Heart left ventricle (tissue), 13 donors: ENCODE measurements at regions not wholly inside any gene's neighbourhood (a gene's known extent, or its start where the extent isn't known, plus 50 kb on each side); places are given as distances from the start of the nearest gene placed in this dataset.

Experiments used
- POLR2A ChIP-seq, 2 donors: fragments of 450-650 bp; IDR thresholded peaks; one replicate each; pipeline ENCODE4 v1.6.1; 2017; ENCODE audit warnings: antibody characterized with exemption in 2 of 2, mild to moderate bottlenecking in 2 of 2, moderate library complexity in 2 of 2
- TF ChIP-seq, protein P1 (sequence below), 12 donors: fragments of 200-600 bp; sonication (generic) in 4 of 12; IDR thresholded peaks; one replicate each; pipeline versions ENCODE4 v1.5.0 to v1.8.0; 2018 to 2022; ENCODE audit warnings: antibody characterized with exemption in 12 of 12, mild to moderate bottlenecking in 5 of 12
- donor health status: ischemic (EF 13 %, LVEDD 7.1; RV severe dilation, severe dysfunction).
- donor health status: DM: no; HTN: yes; CAD: no.
- donor health status: DM: no; HTN: no; CAD: no.
- donor health status: ischemic (EF 25% LVEDD 6.9; RV normal size, moderate dysfunction).
- donor health status: ischemic (EF 25% LVEDD 5.7; RV mildly dilated, moderate dysfunction).
- donor health status: ischemic (EF 35%, LVEDD 5.7; RV mildly dilated, moderate dysfunction).
- donor health status: nonischemic (EF 11% LVEDD 7.7; RV severe dilation, severe dysfunction).
- donor health status: DM: yes; HTN: yes; CAD: no.
- donor health status: PGD.
- donor health status: ischemic (EF 29% LVEDD 5.4; RV normal size, mild dysfunction).
- donor health status: nonischemic (EF 23%, LVEDD 6.1; RV moderate dilation, normal function).

DNA sequence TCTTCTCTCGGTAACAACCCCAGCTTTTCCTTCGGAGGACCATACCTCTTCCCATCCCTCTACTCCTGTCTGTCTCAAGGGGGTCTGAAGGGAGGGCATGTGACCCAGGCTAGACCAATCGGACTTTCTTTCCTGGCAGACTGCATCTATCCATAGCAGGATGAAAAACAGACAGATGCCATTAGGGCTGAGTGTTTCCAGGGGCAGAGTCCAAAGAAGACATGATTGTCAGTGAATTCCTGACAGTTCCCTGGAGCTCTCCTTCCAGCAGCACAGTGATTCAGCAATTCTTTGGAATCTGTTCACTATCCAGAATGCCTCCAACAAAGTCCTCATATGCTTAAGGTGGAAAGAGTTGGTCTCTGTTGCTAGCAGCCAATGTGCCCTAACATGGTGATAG is 189.8 kb downstream of the KCTD12 start:
- TF ChIP-seq POLR2A (IDR thresholded peaks at IDR 0.05), result no peak
- TF ChIP-seq, protein P1, sequence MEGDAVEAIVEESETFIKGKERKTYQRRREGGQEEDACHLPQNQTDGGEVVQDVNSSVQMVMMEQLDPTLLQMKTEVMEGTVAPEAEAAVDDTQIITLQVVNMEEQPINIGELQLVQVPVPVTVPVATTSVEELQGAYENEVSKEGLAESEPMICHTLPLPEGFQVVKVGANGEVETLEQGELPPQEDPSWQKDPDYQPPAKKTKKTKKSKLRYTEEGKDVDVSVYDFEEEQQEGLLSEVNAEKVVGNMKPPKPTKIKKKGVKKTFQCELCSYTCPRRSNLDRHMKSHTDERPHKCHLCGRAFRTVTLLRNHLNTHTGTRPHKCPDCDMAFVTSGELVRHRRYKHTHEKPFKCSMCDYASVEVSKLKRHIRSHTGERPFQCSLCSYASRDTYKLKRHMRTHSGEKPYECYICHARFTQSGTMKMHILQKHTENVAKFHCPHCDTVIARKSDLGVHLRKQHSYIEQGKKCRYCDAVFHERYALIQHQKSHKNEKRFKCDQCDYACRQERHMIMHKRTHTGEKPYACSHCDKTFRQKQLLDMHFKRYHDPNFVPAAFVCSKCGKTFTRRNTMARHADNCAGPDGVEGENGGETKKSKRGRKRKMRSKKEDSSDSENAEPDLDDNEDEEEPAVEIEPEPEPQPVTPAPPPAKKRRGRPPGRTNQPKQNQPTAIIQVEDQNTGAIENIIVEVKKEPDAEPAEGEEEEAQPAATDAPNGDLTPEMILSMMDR (IDR thresholded peaks at IDR 0.05), result no peak
